ENCODE measurements at regions not wholly inside any gene's neighbourhood (a gene's known extent, or its start where the extent isn't known, plus 50 kb on each side); places are given as distances from the start of the nearest gene placed in this dataset.

DNA sequence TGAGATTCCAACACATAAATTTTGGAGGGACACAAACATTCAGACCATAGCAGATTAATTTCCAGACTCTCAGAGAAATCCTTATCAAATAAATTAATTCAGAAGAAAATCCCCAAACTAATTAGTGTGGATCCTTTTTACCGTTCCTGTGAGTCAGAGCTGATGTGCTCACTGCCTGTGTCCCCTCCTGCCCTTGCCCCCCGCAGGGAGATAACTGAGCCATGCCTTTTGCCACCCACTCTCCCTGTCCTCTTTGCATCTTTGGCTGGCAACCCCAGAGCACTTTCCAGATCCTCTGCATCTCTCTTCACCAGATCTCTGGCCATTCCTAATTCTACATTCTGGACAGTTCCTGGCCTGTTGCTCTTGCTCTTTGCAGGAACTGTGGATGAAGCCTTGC is 135.4 kb upstream of the MAP1B start:
- no peaks in the 10 kb centered on the region for H3K9me3 ChIP-seq (ENCODE audit: low read length)
- H3K27me3 ChIP-seq (ENCODE audit: control insufficient read depth in 1 of 2, insufficient read depth in 2 of 2, low read length in 2 of 2), result no peaks in the 10 kb centered on the region
- peaks cover 29% of the 10 kb centered on the region for H3K4me1 ChIP-seq (ENCODE audit: insufficient read depth, low read length)
- ChIA-PET POLR2A (no interaction called here), CTCF (ENCODE audit: low intra/inter-chr PET ratio, low total read pairs) (no interaction called here)
- no peak overlapping the region for H3K27ac ChIP-seq (ENCODE audit: extremely low read length, insufficient read depth, low read length)
- H3K79me2 ChIP-seq (ENCODE audit: insufficient read depth, low read length), result no peaks in the 10 kb centered on the region
- H4K20me1 ChIP-seq (ENCODE audit: insufficient read depth, low read length), result no peaks in the 10 kb centered on the region
- no peak for FAIRE-seq
- H3K4me3 ChIP-seq (replicated peaks in 1 of 3; ENCODE audit: insufficient read depth in 1 of 3, low read depth in 2 of 3, low read length in 3 of 3), result no peak overlapping the region
- no peak for ATAC-seq
- TF ChIP-seq TRIM24 (CRISPR knock-in tag; IDR thresholded peaks at IDR 0.05), result no peak
- no peak for TF ChIP-seq ZNF598 (CRISPR knock-in tag; IDR thresholded peaks at IDR 0.05; ENCODE audit: borderline replicate concordance)
- TF ChIP-seq FOXP1 (IDR thresholded peaks at IDR 0.05), result no peak
- TF ChIP-seq FOXP1 (CRISPR knock-in tag; IDR thresholded peaks at IDR 0.05), result no peak
- no peak for TF ChIP-seq ZNF557 (CRISPR knock-in tag; IDR thresholded peaks at IDR 0.05)
- no peak for TF ChIP-seq SNRNP70 (IDR thresholded peaks at IDR 0.05; ENCODE audit: low read depth, low read length)
- TF ChIP-seq, protein P1, sequence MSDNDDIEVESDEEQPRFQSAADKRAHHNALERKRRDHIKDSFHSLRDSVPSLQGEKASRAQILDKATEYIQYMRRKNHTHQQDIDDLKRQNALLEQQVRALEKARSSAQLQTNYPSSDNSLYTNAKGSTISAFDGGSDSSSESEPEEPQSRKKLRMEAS (IDR thresholded peaks at IDR 0.05), result no peak
- TF ChIP-seq, protein P2, sequence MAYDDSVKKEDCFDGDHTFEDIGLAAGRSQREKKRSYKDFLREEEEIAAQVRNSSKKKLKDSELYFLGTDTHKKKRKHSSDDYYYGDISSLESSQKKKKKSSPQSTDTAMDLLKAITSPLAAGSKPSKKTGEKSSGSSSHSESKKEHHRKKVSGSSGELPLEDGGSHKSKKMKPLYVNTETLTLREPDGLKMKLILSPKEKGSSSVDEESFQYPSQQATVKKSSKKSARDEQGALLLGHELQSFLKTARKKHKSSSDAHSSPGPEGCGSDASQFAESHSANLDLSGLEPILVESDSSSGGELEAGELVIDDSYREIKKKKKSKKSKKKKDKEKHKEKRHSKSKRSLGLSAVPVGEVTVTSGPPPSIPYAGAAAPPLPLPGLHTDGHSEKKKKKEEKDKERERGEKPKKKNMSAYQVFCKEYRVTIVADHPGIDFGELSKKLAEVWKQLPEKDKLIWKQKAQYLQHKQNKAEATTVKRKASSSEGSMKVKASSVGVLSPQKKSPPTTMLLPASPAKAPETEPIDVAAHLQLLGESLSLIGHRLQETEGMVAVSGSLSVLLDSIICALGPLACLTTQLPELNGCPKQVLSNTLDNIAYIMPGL (CRISPR knock-in tag; IDR thresholded peaks at IDR 0.05; ENCODE audit: borderline replicate concordance in 1 of 2, low read depth in 1 of 2), result no peak
- TF ChIP-seq, protein P3, sequence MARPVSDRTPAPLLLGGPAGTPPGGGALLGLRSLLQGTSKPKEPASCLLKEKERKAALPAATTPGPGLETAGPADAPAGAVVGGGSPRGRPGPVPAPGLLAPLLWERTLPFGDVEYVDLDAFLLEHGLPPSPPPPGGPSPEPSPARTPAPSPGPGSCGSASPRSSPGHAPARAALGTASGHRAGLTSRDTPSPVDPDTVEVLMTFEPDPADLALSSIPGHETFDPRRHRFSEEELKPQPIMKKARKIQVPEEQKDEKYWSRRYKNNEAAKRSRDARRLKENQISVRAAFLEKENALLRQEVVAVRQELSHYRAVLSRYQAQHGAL (CRISPR knock-in tag; IDR thresholded peaks at IDR 0.05; ENCODE audit: not compliant biosample characterization), result no peak
- TF ChIP-seq, protein P4, sequence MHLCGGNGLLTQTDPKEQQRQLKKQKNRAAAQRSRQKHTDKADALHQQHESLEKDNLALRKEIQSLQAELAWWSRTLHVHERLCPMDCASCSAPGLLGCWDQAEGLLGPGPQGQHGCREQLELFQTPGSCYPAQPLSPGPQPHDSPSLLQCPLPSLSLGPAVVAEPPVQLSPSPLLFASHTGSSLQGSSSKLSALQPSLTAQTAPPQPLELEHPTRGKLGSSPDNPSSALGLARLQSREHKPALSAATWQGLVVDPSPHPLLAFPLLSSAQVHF (CRISPR knock-in tag; IDR thresholded peaks at IDR 0.05), result no peak
- TF ChIP-seq, protein P5, sequence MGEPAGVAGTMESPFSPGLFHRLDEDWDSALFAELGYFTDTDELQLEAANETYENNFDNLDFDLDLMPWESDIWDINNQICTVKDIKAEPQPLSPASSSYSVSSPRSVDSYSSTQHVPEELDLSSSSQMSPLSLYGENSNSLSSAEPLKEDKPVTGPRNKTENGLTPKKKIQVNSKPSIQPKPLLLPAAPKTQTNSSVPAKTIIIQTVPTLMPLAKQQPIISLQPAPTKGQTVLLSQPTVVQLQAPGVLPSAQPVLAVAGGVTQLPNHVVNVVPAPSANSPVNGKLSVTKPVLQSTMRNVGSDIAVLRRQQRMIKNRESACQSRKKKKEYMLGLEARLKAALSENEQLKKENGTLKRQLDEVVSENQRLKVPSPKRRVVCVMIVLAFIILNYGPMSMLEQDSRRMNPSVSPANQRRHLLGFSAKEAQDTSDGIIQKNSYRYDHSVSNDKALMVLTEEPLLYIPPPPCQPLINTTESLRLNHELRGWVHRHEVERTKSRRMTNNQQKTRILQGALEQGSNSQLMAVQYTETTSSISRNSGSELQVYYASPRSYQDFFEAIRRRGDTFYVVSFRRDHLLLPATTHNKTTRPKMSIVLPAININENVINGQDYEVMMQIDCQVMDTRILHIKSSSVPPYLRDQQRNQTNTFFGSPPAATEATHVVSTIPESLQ (CRISPR knock-in tag; conservative IDR thresholded peaks at IDR 0.05), result no peak
- H3K4me2 ChIP-seq (ENCODE audit: low read depth, low read length), result no peak overlapping the region
- no TSS peak for BruUV-seq (replicated peaks)
- H2AFZ ChIP-seq (ENCODE audit: low read length), result no peak overlapping the region
- 34% methylated on average over 2 of the region's 2 CpGs for WGBS (ENCODE audit: low lambda C conversion rate)
- in situ Hi-C loops (cut with HindIII; ENCODE audit: extremely low pct_ligation_motif_present, low pct_unique_long_range_greater_than_20kb) (no loop called here), intact Hi-C loops (cut with micrococcal nuclease; ENCODE audit: unreplicated experiment) (no loop called here)
- no peaks in the 10 kb centered on the region for H3K36me3 ChIP-seq (replicated peaks in 1 of 2; ENCODE audit: control insufficient read depth in 1 of 2, insufficient read depth in 2 of 2, low read length in 2 of 2)
- no peak overlapping the region for H3K9ac ChIP-seq (ENCODE audit: insufficient read depth, low read depth, low read length)
- DNase-seq (ENCODE audit: low spot score), result no peak
